GM23248 (cell line): ENCODE measurements at regions not wholly inside any gene's neighbourhood (a gene's known extent, or its start where the extent isn't known, plus 50 kb on each side); places are given as distances from the start of the nearest gene placed in this dataset.

ENCODE experiments used
- DNase-seq: peaks from one replicate; pipeline ENCODE4 v3.0.0-alpha.2; 2015
- H2AFZ ChIP-seq: fragments of 200-600 bp; sonication (generic); 2 replicates; pipeline ENCODE4 v1.6.1; 2016; ENCODE audit warnings: antibody characterized with exemption
- H3F3A ChIP-seq: fragments of 200-600 bp; sonication (generic); 2 replicates; pipeline ENCODE4 v1.6.1; 2016; ENCODE audit warnings: mild to moderate bottlenecking, antibody characterized with exemption, mixed run types; ENCODE audit not compliant: insufficient read depth
- H3K27ac ChIP-seq: fragments of 200-600 bp; sonication (generic); 2 replicates; pipeline ENCODE4 v1.5.1; 2016; ENCODE audit warnings: mild to moderate bottlenecking
- H3K27me3 ChIP-seq: fragments of 200-600 bp; sonication (generic); replicated peaks from 2 replicates; pipeline ENCODE4 v1.6.1; 2016; ENCODE audit warnings: mild to moderate bottlenecking; ENCODE audit not compliant: insufficient read depth
- H3K36me3 ChIP-seq: fragments of 200-600 bp; sonication (generic); 2 replicates; pipeline ENCODE4 v1.6.1; 2016; ENCODE audit warnings: low read depth, mild to moderate bottlenecking
- H3K4me1 ChIP-seq: fragments of 200-600 bp; sonication (generic); 2 replicates; pipeline ENCODE4 v1.6.1; 2016; ENCODE audit warnings: mild to moderate bottlenecking; ENCODE audit not compliant: insufficient read depth
- H3K4me2 ChIP-seq: fragments of 200-600 bp; sonication (generic); one replicate; pipeline ENCODE4 v1.6.1; 2016; ENCODE audit warnings: mild to moderate bottlenecking; ENCODE audit not compliant: unreplicated experiment
- H3K4me3 ChIP-seq: fragments of 200-600 bp; sonication (generic); 2 replicates; pipeline ENCODE4 v1.5.1; 2016; ENCODE audit warnings: mild to moderate bottlenecking
- H3K79me2 ChIP-seq: fragments of 200-600 bp; sonication (generic); 2 replicates; pipeline ENCODE4 v1.6.1; 2016; ENCODE audit warnings: mild to moderate bottlenecking; ENCODE audit not compliant: insufficient read depth
- H3K9ac ChIP-seq: fragments of 200-600 bp; sonication (generic); 2 replicates; pipeline ENCODE4 v1.6.1; 2016; ENCODE audit warnings: mild to moderate bottlenecking
- H3K9me2 ChIP-seq: fragments of 200-600 bp; sonication (generic); 2 replicates; pipeline ENCODE4 v1.6.1; 2016; ENCODE audit warnings: mixed run types, mild to moderate bottlenecking, moderate library complexity; ENCODE audit not compliant: insufficient read depth
- H3K9me3 ChIP-seq: fragments of 200-600 bp; sonication (generic); one replicate; pipeline ENCODE4 v1.6.1; 2017; ENCODE audit warnings: low read depth
- H4K20me1 ChIP-seq: fragments of 200-600 bp; sonication (generic); 2 replicates; pipeline ENCODE4 v1.6.0; 2016; ENCODE audit not compliant: insufficient read depth
- EZH2 ChIP-seq: fragments of 200-600 bp; sonication (generic); IDR thresholded peaks from 2 replicates; pipeline ENCODE4 v1.6.1; 2018; ENCODE audit warnings: antibody characterized with exemption, mild to moderate bottlenecking; ENCODE audit not compliant: insufficient read depth, poor library complexity, severe bottlenecking
- EZH2phosphoT487 ChIP-seq: fragments of 200-600 bp; sonication (generic); IDR thresholded peaks from 2 replicates; pipeline ENCODE4 v1.6.1; 2018; ENCODE audit warnings: antibody characterized with exemption, moderate library complexity, mild to moderate bottlenecking, low read depth; ENCODE audit not compliant: insufficient read depth
- WGBS, 2 experiments: methylation state at CpG; one replicate each; pipeline ENCODE4 v1.1.6; 2015 to 2017; ENCODE audit warnings: low lambda C conversion rate in 2 of 2, low coverage in 1 of 2; ENCODE audit errors: missing lambda C conversion rate in 2 of 2; 5-methylcytosine and 5-hydroxymethylcytosine counted together
- in situ Hi-C: fragments of 300-500 bp; cut with MboI; formaldehyde crosslinking; loops from 2 replicates; pipeline ENCODE4 v1.15.0; 2020

DNA sequence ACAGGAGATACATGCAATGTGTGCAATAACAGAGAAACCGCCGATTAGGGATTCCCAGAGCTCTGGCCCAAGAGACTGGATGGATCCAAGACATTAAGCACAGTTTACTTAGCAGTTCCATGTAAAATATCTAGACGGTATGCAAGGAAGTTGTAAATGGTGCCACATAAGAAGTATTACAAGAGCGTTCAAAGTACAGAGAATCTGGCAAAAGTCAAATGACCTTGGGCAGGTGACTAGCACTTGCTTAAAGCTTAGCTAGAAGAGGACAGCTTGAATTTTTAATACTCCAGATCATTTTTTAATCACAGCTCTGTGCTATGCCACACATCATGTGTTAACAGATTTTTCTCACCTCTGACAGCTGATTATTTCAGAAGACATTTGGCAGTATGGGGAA, 72.3 kb upstream of the TNPO1 start:
- no peaks in the 10 kb centered on the region for H3K36me3 ChIP-seq
- 78 to 88% methylated on average over 4 of the region's 4 CpGs for WGBS, 2 experiments
- no peaks in the 10 kb centered on the region for H3K27me3 ChIP-seq
- TF ChIP-seq EZH2phosphoT487 (no peak), EZH2 (no peak)
- H3K27ac ChIP-seq, result no peak overlapping the region
- H3K4me1 ChIP-seq, result no peaks in the 10 kb centered on the region
- H3K4me2 ChIP-seq, result no peak overlapping the region
- no peaks in the 10 kb centered on the region for H3F3A ChIP-seq
- H4K20me1 ChIP-seq, result no peaks in the 10 kb centered on the region
- in situ Hi-C loops, result no loop called here
- DNase-seq, result no peak
- H3K4me3 ChIP-seq, result no peak overlapping the region
- H3K9me3 ChIP-seq, result no peaks in the 10 kb centered on the region
- H3K79me2 ChIP-seq, result no peaks in the 10 kb centered on the region
- no peak overlapping the region for H2AFZ ChIP-seq
- peaks cover 3% of the 10 kb centered on the region; the same call in 1 of the 2 replicates for H3K9me2 ChIP-seq
- H3K9ac ChIP-seq, result no peak overlapping the region

DNA sequence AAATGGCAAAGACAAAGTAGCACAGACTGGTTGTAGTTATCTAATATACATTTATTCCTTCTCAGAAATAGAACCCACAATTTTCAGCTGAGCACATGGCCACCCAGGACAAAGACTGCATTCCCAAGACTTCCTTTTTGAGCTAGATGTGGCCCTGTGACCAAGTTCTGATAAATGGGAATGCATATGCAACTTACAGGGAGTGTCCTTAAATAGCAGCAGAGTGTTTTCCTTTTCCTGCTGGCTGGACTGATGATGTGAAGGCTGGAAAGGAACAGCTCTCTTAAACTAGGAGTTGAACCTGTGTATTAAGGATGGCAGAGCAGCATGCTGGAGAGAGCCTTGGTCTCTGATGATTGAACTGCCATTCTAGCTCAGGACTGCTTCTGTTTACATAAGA, 74.7 kb upstream of the TNPO1 start:
- no peak overlapping the region for H3K4me3 ChIP-seq
- H3F3A ChIP-seq, result no peaks in the 10 kb centered on the region
- no peaks in the 10 kb centered on the region for H3K27me3 ChIP-seq
- H3K9me3 ChIP-seq, result no peaks in the 10 kb centered on the region
- no peaks in the 10 kb centered on the region for H3K36me3 ChIP-seq
- no peaks in the 10 kb centered on the region for H4K20me1 ChIP-seq
- DNase-seq, result no peak
- no peaks in the 10 kb centered on the region for H3K9me2 ChIP-seq
- H3K79me2 ChIP-seq, result no peaks in the 10 kb centered on the region
- H3K4me1 ChIP-seq, result no peaks in the 10 kb centered on the region
- no peak overlapping the region for H2AFZ ChIP-seq
- TF ChIP-seq EZH2phosphoT487 (no peak), EZH2 (no peak)
- H3K4me2 ChIP-seq, result no peak overlapping the region
- no peak overlapping the region for H3K9ac ChIP-seq
- in situ Hi-C loops, result no loop called here
- no peak overlapping the region for H3K27ac ChIP-seq

DNA sequence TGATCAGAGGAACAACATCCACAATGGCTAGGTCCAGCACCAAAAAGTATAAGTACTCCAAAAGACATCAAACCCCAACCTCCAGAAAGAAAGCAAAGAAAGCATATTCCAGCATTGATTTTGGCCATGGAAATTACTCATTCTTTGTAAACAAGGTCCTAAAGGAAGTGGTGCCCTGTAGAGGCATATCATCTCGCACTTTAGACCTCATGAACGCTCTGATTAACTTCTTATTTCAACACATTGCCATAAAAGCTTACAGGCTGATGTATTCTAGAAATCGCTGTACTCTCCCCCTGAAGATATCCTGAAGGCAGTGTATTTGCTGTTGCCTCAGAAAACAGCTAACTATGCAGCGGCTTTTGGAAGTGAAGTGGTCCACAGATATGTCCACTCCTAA, 82.7 kb upstream of the TNPO1 start:
- Histone ChIP-seq H3K27me3 (0 out of 2 replicates have a peak, but pooled peaks cover under 1% of the 10 kb centered on the region), H3K9me2 (no peaks in the 10 kb centered on the region), H3F3A (no peaks in the 10 kb centered on the region), H3K79me2 (no peaks in the 10 kb centered on the region), H3K36me3 (no peaks in the 10 kb centered on the region), H2AFZ (no peak overlapping the region), H3K9ac (no peak overlapping the region), H3K27ac (no peak overlapping the region), H3K9me3 (no peaks in the 10 kb centered on the region), H4K20me1 (no peaks in the 10 kb centered on the region), H3K4me3 (no peak overlapping the region), H3K4me1 (no peaks in the 10 kb centered on the region), H3K4me2 (no peak overlapping the region)
- TF ChIP-seq EZH2, result no peak
- no peak for TF ChIP-seq EZH2phosphoT487
- 38 to 47% methylated on average over 4 of the region's 4 CpGs for WGBS, 2 experiments
- DNase-seq, result no peak
- in situ Hi-C loops, result no loop called here

DNA sequence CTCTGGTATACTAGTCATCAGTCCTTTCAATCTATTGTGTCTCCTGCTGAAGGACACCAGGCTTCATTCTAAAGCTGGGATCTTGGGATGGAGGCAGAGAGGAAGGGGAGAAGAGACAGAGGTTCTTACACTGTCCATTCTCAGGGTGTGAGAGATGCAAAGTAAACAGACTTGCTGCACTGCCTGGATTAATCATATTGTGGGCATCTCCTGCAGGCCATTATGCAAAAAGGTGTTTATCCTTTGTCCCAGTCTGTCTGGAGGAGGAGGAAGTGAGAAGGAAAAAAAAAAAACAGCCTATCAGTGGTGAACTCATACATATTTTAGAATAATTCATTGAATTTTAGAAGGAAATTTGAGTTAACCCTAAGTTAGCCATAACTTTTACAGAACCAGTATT, 92.9 kb upstream of the TNPO1 start:
- TF ChIP-seq EZH2, result no peak
- no peak for TF ChIP-seq EZH2phosphoT487
- Histone ChIP-seq H3K4me2 (no peak overlapping the region), H3K9ac (no peak overlapping the region), H2AFZ (no peak overlapping the region), H3K27me3 (peaks cover 6% of the 10 kb centered on the region), H3K36me3 (no peaks in the 10 kb centered on the region), H3K79me2 (no peaks in the 10 kb centered on the region), H3K27ac (no peak overlapping the region), H3K9me3 (no peaks in the 10 kb centered on the region), H3K9me2 (no peaks in the 10 kb centered on the region), H3K4me3 (no peak overlapping the region), H3K4me1 (no peaks in the 10 kb centered on the region), H3F3A (no peaks in the 10 kb centered on the region), H4K20me1 (no peaks in the 10 kb centered on the region)
- DNase-seq, result no peak
- in situ Hi-C loops, result no loop called here

DNA sequence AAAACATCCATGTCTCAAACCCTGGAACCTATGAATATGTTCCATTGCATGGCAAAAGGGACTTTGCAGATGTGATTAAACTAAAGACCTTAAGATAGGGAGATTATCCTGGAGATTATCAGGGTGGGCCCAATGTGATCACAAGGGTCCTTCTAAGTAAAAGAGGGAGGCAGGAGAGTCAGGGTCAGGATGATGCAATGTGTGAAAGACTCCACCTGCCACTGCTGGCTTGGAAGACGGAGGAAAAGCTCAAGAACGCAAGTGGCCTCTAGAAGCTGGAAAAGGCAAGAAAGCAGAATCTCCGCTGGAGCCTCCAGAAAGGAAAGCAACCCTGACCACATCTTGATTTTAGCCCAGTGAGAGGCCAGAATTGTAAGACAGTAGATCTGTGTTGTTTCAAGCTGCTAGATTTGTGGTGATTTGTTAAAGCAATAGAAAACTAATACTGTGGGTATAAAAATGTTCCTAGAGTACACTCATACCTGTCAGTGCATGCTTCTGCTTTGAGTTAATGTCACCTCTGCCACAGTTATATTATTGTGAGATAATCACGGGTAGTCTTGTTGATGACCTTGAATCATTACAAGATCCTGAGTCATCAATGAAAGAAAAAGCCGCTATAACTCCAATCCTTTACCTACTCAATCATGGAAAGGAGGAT, 93.5 kb upstream of the TNPO1 start:
- no peak overlapping the region for H3K4me3 ChIP-seq
- no peak overlapping the region for H3K4me2 ChIP-seq
- H3F3A ChIP-seq, result no peaks in the 10 kb centered on the region
- no peaks in the 10 kb centered on the region for H4K20me1 ChIP-seq
- no peaks in the 10 kb centered on the region for H3K9me2 ChIP-seq
- H3K27ac ChIP-seq, result no peak overlapping the region
- TF ChIP-seq EZH2phosphoT487 (no peak), EZH2 (no peak)
- no peaks in the 10 kb centered on the region for H3K9me3 ChIP-seq
- H2AFZ ChIP-seq, result no peak overlapping the region
- DNase-seq, result no peak
- no peak overlapping the region for H3K9ac ChIP-seq
- H3K27me3 ChIP-seq, result peaks cover 6% of the 10 kb centered on the region
- in situ Hi-C loops, result no loop called here
- WGBS, 2 experiments, result 65 to 71% methylated on average over 5 of the region's 5 CpGs
- no peaks in the 10 kb centered on the region for H3K79me2 ChIP-seq
- no peaks in the 10 kb centered on the region for H3K4me1 ChIP-seq
- H3K36me3 ChIP-seq, result no peaks in the 10 kb centered on the region
